NCI-H1436 treated with DMSO at 0.1 percent for 48 hours (cell line): ENCODE measurements at regions not wholly inside any gene's neighbourhood (a gene's known extent, or its start where the extent isn't known, plus 50 kb on each side); places are given as distances from the start of the nearest gene placed in this dataset.
"Not testable (repeated sequence)": the region's sequence is repeated elsewhere in the genome, so short reads cannot be mapped to it uniquely, and the experiment has no call there.

Experiments
- DNase-seq: peaks from one replicate; lab custom pipeline; 2025; lab: John Stamatoyannopoulos, UW

DNA sequence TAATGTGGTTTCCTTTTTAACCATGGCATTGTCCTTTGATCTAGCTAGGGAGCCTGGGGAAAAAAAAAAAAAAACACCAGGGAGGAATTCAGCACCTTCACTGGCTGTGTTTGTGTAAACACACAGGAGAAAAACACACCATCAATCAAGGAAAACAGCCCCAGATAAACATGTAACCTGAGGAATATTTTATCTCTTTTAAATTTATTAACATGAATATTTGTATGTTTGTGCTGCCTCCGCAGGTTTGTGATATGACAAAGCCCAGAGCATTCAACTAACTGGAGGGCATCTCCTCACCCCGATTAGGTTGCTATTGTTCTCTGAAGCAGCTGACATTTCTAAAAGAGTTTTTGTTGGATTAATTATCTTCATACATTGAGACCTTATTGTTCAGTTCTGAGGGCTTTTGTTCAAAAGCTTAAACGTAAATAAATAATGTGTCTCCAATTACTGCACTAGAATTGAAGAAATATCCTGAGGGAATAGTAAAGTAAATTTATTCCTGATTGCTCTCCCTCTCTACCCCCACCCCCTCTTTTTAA is 89.4 kb upstream of the SEMA3E start:
- DNase-seq = peak; percentile 51

DNA sequence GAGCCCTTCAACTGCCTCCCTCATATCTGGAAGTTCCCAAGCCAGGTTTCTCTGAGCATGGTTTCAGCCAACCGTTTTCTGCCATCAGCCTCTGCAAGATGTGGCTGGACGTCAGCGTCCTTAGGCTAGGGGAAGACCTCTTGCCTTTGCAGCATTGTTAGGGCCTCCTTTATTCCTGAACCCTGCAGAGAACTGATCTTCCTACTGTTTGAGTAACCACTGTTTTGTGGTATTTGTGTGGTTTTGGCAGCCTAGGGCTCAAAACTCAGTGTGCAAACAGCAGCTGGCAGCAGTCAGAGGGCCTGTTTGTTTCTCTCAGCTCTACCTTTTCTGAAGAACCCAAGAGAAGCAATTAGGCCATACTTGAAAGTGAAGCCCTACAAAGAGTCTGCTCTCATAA is 83.4 kb upstream of the SEMA3E start:
- DNase-seq = no peak

DNA sequence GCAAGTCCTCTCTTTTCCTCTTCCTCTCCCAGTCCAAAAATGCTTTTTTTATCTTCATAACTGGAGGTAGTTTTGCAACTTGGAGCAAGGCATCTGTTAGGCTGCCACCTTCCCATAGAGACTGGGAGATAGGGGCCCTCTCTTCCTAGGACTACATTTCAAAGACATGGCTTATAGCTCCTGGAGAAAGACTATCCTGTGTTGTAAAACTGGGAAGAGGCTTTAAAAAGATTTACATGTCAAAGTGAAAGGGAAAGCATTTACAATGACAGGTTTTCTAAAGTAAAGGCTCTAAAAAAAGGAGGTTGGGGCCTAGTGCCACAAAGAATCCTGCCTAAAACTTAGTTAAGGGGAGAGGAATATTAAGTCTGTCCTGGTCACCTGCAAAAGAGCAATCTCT is 82.2 kb upstream of the SEMA3E start:
- no peak for DNase-seq

DNA sequence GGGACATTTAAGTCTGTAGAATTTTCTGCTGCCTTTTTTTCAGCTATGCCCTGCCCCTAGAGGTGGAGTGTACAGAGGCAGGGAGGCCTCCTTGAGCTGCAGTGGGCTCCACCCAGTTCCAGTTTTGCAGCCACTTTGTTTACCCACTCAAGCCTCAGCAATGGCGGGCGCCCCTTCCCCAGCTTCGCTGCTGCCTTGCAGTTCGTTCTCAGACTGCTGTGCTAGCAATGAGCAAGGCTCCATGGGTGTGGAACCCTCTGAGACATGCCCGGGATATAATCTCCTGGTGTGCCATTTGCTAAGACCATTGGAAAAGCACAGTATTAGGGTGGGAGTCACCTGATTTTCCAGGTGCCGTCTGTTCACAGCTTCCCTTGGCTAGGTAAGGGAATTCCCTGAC is 68.0 kb upstream of the SEMA3E start:
- DNase-seq = not testable (repeated sequence)

DNA sequence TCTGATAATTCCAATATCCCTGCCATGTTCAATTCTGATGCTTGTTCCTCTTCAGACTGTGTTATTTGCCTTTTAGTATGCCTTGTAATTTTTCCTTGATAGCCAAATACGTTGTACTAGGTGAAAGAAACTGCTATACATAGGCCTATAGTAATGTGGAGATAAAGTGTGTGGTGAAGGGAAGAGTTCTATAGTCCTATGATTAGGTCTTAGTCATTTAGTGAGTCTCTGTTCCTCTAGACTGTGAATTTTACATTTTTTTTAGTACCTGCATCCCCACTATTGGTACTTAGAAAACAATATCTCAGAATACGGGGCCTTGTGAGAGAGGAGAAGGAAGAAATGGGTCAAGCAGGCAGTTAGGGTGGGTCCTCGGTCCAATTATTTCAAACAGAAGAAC is 59.6 kb upstream of the SEMA3E start:
- no peak for DNase-seq

DNA sequence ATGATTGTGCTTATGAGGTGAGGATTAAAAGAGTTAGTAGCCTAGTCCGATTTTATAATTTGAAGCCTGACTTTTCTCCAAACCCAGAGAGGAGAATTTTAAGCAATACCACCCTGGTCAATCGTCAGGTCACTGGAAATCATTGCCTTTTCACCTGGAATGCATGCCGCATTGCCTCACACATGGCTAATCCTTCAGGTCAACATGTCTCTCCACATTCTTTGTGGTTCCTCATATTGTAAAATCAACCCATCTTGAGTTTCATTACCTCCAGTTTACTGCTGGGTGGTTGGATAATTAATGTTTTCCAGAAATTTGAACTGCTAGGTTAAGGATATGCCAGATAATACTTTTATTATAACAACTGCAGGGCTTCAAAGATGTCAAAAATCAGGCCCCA is 55.6 kb upstream of the SEMA3E start:
- no peak for DNase-seq

DNA sequence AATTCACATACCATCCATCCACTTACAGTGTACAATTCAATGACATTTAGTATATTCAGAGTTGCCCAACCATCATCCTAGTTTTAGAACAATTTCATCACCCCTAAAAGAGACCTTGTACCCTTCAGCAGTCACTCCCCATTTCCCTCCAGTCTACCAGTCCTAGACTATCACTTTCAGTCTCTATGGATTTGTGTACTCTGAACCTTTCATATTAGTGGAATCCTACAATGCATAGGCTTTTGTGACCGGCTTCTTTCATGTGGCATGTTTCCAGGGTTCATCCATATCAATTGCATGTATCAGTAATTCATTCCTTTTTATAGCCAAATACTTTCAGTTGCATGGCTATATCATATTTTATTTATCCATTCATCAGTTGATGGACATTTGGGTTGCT is 53.5 kb upstream of the SEMA3E start:
- no peak for DNase-seq

DNA sequence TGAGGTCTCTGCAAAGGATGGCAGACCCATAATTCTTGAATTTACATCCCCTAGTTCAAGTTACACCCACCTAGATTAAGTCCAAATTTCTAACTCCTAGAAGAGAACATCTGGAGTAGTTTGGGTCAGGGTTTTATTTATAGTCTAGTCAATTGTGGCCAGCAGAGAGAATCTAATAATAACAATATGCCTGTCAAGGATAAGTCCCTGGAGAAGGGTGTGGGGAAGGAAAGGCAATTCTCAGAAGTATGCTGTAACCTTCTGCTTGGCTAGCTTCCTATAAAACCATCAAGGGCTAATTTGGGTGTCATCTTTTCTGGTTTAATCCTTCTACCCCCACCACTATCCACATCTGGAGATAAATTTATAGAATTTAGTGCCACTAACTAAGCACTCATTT is 52.8 kb upstream of the SEMA3E start:
- no peak for DNase-seq
